Spleen (tissue), 11 donors: ENCODE measurements at regions not wholly inside any gene's neighbourhood (a gene's known extent, or its start where the extent isn't known, plus 50 kb on each side); places are given as distances from the start of the nearest gene placed in this dataset.

Experiments used
- DNase-seq: peaks from one replicate; pipeline ENCODE4 v3.0.0-alpha.2; 2020
- H3K27ac ChIP-seq, 8 donors: fragments of 200-600 bp; sonication (generic) in 7 of 8; 1 replicate in 4 of 8; 2 replicates in 4 of 8; pipeline versions ENCODE4 v1.5.0 to v1.8.0; 2016 to 2021; ENCODE audit warnings: inconsistent platforms in 4 of 8, mild to moderate bottlenecking in 4 of 8, moderate library complexity in 1 of 8
- H3K27me3 ChIP-seq, 7 donors: fragments of 200-600 bp; sonication (generic) in 6 of 7; replicated peaks in 1 of 7; 1 replicate in 4 of 7; 2 replicates in 3 of 7; pipeline versions ENCODE4 v1.5.0 to v1.8.0; 2016 to 2021; ENCODE audit warnings: inconsistent platforms in 3 of 7, mild to moderate bottlenecking in 1 of 7
- H3K36me3 ChIP-seq, 6 donors: fragments of 200-600 bp; sonication (generic) in 5 of 6; 1 replicate in 4 of 6; 2 replicates in 2 of 6; pipeline versions ENCODE4 v1.5.0 to v1.8.0; 2016 to 2021; ENCODE audit warnings: inconsistent platforms in 2 of 6
- H3K4me1 ChIP-seq, 6 donors: fragments of 200-600 bp; sonication (generic) in 5 of 6; 1 replicate in 3 of 6; 2 replicates in 3 of 6; pipeline versions ENCODE4 v1.5.0 to v1.8.0; 2016 to 2021; ENCODE audit warnings: inconsistent platforms in 3 of 6
- H3K4me3 ChIP-seq, 8 donors: fragments of 200-600 bp; sonication (generic) in 7 of 8; 1 replicate in 4 of 8; 2 replicates in 4 of 8; pipeline versions ENCODE4 v1.5.0 to v1.8.0; 2016 to 2021; ENCODE audit warnings: inconsistent platforms in 4 of 8, mild to moderate bottlenecking in 4 of 8, moderate library complexity in 2 of 8
- H3K9me3 ChIP-seq, 8 donors: fragments of 200-600 bp; sonication (generic) in 7 of 8; 1 replicate in 4 of 8; 2 replicates in 4 of 8; pipeline versions ENCODE4 v1.5.0 to v1.8.0; 2016 to 2021; ENCODE audit warnings: inconsistent platforms in 4 of 8
- CTCF ChIP-seq, 11 experiments: fragments of 200-600 bp in 7 of 11; fragments of 450-650 bp in 4 of 11; sonication (generic) in 4 of 11; IDR thresholded peaks in 8 of 11; conservative IDR thresholded peaks in 3 of 11; 1 replicate in 7 of 11; 2 replicates in 4 of 11; pipeline versions ENCODE4 v1.4.0 to v1.8.0; 2016 to 2021; ENCODE audit warnings: antibody characterized with exemption in 11 of 11, inconsistent platforms in 4 of 11, mild to moderate bottlenecking in 1 of 11
- POLR2A ChIP-seq, 3 donors: fragments of 450-650 bp; IDR thresholded peaks; one replicate each; pipeline ENCODE4 v1.5.1; 2017; ENCODE audit warnings: antibody characterized with exemption in 3 of 3, mild to moderate bottlenecking in 1 of 3
- POLR2AphosphoS5 ChIP-seq, 3 donors: sonication (generic); formaldehyde crosslinking; IDR thresholded peaks; one replicate each; pipeline ENCODE4 v1.5.1; 2017; ENCODE audit warnings: antibody characterized with exemption in 3 of 3
- WGBS, 5 donors: extraction: QIAGEN DNeasy Blood & Tissue Kit in 3 of 5; methylation state at CpG; one replicate each; pipeline versions ENCODE4 v1.1.5 to v1.1.7; 2013 to 2018; 5-methylcytosine and 5-hydroxymethylcytosine counted together
- intact Hi-C: fragments of 100-400 bp; cut with DNase I; formaldehyde crosslinking; loops from one replicate; pipeline ENCODE4 v1.15.0; 2023; ENCODE audit warnings: low total_unique reads
- donor health status: healthy with polysubstance abuse.
- donor health status: DM: no; HTN: no; CAD: no; lungs with moderate emphysema.
- donor health status: DM: no; HTN: no; CAD: no.
- donor health status: Bipolar disorder and iron deficiency.
- donor health status: healthy.
- donor health status: DM: no; HTN: no; CAD: no.
- donor health status: DM: yes; HTN: yes; CAD: no.

- WGBS, 5 donors = 11 to 18% (median 13%) methylated on average over 4 of the region's 4 CpGs
- Histone ChIP-seq H3K27me3 (peaks cover 0 to 39% (median 0%) of the 10 kb centered on the region in 7 donors), H3K9me3 (no peaks in the 10 kb centered on the region), H3K27ac (no peak overlapping the region), H3K4me3 (no peak overlapping the region), H3K36me3 (no peaks in the 10 kb centered on the region), H3K4me1 (no peaks in the 10 kb centered on the region)
- TF ChIP-seq CTCF (IDR thresholded peaks at IDR 0.05 in 8 of 11, conservative IDR thresholded peaks at IDR 0.05 in 3 of 11) (no peak), POLR2AphosphoS5 (IDR thresholded peaks at IDR 0.05) (no peak), POLR2A (IDR thresholded peaks at IDR 0.05) (no peak)
- DNase-seq = no peak
- intact Hi-C loops = no loop called here
Observed at GRCh38 chr2:118319271-118319684, 231.0 kb downstream of the INSIG2 start.

GRCh38 chr2:118315606-118316005 lies 227.3 kb downstream of the INSIG2 start:
- Histone ChIP-seq H3K27ac (no peak overlapping the region), H3K4me3 (no peak overlapping the region), H3K4me1 (peaks cover 0 to 5% (median 3%) of the 10 kb centered on the region in 6 donors), H3K36me3 (no peaks in the 10 kb centered on the region), H3K9me3 (no peaks in the 10 kb centered on the region), H3K27me3 (peaks cover 0 to 35% (median 7%) of the 10 kb centered on the region in 7 donors)
- intact Hi-C loops = no loop called here
- no peak for DNase-seq
- 83 to 93% (median 84%) methylated on average over 5 of the region's 5 CpGs for WGBS, 5 donors
- TF ChIP-seq CTCF (IDR thresholded peaks at IDR 0.05 in 8 of 11, conservative IDR thresholded peaks at IDR 0.05 in 3 of 11) (no peak), POLR2A (IDR thresholded peaks at IDR 0.05) (no peak), POLR2AphosphoS5 (IDR thresholded peaks at IDR 0.05) (no peak)

- no peak overlapping the region for H3K4me3 ChIP-seq
- 27 to 42% (median 38%) methylated on average over 3 to 4 of the region's 4 CpGs for WGBS, 5 donors
- H3K36me3 ChIP-seq = no peaks in the 10 kb centered on the region
- H3K9me3 ChIP-seq = no peaks in the 10 kb centered on the region
- peaks cover 0 to 55% (median 12%) of the 10 kb centered on the region in 7 donors for H3K27me3 ChIP-seq
- no peak for TF ChIP-seq POLR2AphosphoS5 (IDR thresholded peaks at IDR 0.05)
- no peak for TF ChIP-seq CTCF (IDR thresholded peaks at IDR 0.05 in 8 of 11, conservative IDR thresholded peaks at IDR 0.05 in 3 of 11)
- no peak for TF ChIP-seq POLR2A (IDR thresholded peaks at IDR 0.05)
- intact Hi-C loops = no loop called here
- DNase-seq = no peak
- H3K27ac ChIP-seq = no peak overlapping the region
- H3K4me1 ChIP-seq = peaks cover 0 to 18% (median 17%) of the 10 kb centered on the region in 6 donors
Observed at GRCh38 chr2:118312969-118313756, 224.9 kb downstream of the INSIG2 start.

- H3K4me3 ChIP-seq = peak overlapping the region; percentile 32 to 76 (median 48)
- H3K4me1 ChIP-seq = peaks cover 0 to 18% (median 17%) of the 10 kb centered on the region in 6 donors
- 32 to 44% (median 37%) methylated on average over 20 of the region's 20 CpGs for WGBS, 5 donors
- no peak for DNase-seq
- no peaks in the 10 kb centered on the region for H3K9me3 ChIP-seq
- H3K36me3 ChIP-seq = no peaks in the 10 kb centered on the region
- H3K27ac ChIP-seq = peak overlapping the region in 6 of 8 donors; percentile 27 to 71 (median 64)
- TF ChIP-seq POLR2A (IDR thresholded peaks at IDR 0.05) (no peak), CTCF (IDR thresholded peaks at IDR 0.05 in 8 of 11, conservative IDR thresholded peaks at IDR 0.05 in 3 of 11) (no peak)
- intact Hi-C loops = no loop called here
- H3K27me3 ChIP-seq = peaks cover 0 to 66% (median 15%) of the 10 kb centered on the region in 7 donors
Observed at GRCh38 chr2:118310681-118311429, 222.6 kb downstream of the INSIG2 start.
